ENCODE measurements at regions not wholly inside any gene's neighbourhood (a gene's known extent, or its start where the extent isn't known, plus 50 kb on each side); places are given as distances from the start of the nearest gene placed in this dataset.
"Not testable (repeated sequence)": the region's sequence is repeated elsewhere in the genome, so short reads cannot be mapped to it uniquely, and the experiment has no call there.

DNA sequence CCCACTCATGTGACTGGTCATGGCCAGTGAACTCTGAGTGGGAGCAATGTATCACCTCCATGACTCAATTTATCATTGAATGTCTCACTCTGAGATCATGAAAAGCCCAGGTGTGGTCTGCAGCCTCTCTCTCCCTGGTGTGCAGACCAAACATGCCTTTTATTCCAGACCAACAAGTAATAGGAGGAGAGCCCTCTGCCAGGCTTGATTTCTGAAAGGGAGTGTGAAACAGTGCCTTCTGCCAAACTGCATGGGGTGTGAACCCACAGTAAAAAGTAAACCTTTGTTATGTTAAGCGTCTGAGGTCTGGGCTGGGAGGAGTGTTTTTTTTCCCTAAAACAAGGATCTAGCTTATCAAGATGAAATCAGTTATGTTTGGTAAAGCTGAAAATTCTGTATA is 601.2 kb downstream of the ADCYAP1 start:
- Mint-ChIP-seq H3K36me3 (ENCODE audit: low read depth, unreplicated experiment) (no peaks in the 10 kb centered on the region), H3K27me3 (ENCODE audit: unreplicated experiment) (peaks cover 1% of the 10 kb centered on the region), H3K9me3 (ENCODE audit: unreplicated experiment) (no peaks in the 10 kb centered on the region), H3K27ac (ENCODE audit: unreplicated experiment) (no peak overlapping the region), H3K4me3 (ENCODE audit: unreplicated experiment) (no peak overlapping the region), H3K4me1 (ENCODE audit: unreplicated experiment) (no peaks in the 10 kb centered on the region)
- TF ChIP-seq, protein P1, sequence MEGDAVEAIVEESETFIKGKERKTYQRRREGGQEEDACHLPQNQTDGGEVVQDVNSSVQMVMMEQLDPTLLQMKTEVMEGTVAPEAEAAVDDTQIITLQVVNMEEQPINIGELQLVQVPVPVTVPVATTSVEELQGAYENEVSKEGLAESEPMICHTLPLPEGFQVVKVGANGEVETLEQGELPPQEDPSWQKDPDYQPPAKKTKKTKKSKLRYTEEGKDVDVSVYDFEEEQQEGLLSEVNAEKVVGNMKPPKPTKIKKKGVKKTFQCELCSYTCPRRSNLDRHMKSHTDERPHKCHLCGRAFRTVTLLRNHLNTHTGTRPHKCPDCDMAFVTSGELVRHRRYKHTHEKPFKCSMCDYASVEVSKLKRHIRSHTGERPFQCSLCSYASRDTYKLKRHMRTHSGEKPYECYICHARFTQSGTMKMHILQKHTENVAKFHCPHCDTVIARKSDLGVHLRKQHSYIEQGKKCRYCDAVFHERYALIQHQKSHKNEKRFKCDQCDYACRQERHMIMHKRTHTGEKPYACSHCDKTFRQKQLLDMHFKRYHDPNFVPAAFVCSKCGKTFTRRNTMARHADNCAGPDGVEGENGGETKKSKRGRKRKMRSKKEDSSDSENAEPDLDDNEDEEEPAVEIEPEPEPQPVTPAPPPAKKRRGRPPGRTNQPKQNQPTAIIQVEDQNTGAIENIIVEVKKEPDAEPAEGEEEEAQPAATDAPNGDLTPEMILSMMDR (IDR thresholded peaks at IDR 0.05; ENCODE audit: unreplicated experiment): no peak
- DNase-seq (ENCODE audit: low spot score): no peak

DNA sequence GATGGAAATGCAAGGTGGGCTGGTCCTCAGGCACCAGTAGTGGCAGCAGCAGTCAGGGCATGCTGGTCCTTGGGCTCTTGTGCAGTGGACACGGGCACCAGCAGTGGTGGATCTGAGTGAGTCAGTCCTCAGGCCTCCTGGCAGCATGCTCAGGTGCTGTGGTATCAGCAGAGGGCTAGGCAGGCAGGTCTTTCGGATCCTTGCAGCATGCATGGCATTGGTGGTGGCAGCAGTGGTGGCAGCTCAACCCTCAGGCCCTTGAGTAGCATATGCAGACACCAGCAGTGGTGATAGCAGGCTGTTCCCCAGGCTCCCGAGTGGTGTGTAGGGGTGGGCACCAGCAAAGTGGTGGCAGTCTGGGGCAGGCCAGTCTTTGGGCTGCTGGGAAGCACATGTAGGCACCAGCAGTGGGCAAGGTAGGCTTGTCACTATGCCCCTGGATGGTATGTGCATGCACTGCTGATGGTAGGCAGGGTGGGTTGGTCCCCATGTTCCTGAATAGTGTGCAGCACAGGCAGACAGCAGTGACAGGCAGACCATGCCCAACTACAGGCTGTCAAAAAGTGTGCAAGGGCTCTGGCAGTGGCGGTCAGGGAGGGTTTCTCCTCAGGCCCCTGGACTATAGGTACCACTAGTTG is 606.0 kb downstream of the ADCYAP1 start:
- TF ChIP-seq, protein P1 (IDR thresholded peaks at IDR 0.05; ENCODE audit: unreplicated experiment): no peak
- Mint-ChIP-seq H3K4me1 (ENCODE audit: unreplicated experiment) (no peaks in the 10 kb centered on the region), H3K27ac (ENCODE audit: unreplicated experiment) (no peak overlapping the region), H3K36me3 (ENCODE audit: low read depth, unreplicated experiment) (no peaks in the 10 kb centered on the region), H3K9me3 (ENCODE audit: unreplicated experiment) (no peaks in the 10 kb centered on the region), H3K4me3 (ENCODE audit: unreplicated experiment) (no peak overlapping the region), H3K27me3 (ENCODE audit: unreplicated experiment) (no peaks in the 10 kb centered on the region)
- DNase-seq (ENCODE audit: low spot score): no peak

DNA sequence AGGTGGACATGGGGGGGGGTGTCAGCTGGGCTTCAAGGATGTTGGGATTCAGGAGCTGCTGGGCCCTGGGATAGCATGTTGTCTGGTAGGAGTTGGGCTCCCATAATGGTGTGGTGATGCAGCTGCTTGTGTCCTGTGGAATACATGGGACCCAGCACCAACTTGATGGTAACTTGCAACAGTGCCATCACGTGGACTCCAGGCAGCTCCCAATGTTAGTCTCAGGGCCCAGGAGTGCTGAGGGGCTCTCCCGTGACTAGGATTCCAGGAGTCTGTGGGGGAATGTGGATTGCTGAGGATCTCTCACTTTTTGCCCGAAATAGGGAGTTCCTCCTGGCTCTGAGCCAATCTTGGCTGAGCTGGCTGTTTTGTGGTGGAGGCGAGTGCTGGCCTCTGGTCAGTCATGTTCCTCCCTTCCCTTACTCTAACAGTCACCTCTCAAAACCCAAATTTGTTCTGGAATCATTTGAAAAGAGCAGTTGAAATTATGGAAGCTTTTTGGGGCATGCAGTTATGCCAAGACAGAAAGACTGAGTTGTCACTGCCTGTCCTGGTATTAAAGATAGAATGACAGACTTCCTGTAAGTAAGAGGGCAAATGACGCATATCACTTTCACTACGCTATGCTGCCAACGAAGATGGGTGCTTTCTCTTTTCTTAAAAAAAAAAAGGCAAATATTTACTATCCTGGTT is 607.1 kb downstream of the ADCYAP1 start:
- H3K27me3 Mint-ChIP-seq (ENCODE audit: unreplicated experiment): no peaks in the 10 kb centered on the region
- no peaks in the 10 kb centered on the region for H3K9me3 Mint-ChIP-seq (ENCODE audit: unreplicated experiment)
- H3K27ac Mint-ChIP-seq (ENCODE audit: unreplicated experiment): no peak overlapping the region
- DNase-seq (ENCODE audit: low spot score): no peak
- H3K4me1 Mint-ChIP-seq (ENCODE audit: unreplicated experiment): no peaks in the 10 kb centered on the region
- H3K4me3 Mint-ChIP-seq (ENCODE audit: unreplicated experiment): no peak overlapping the region
- no peaks in the 10 kb centered on the region for H3K36me3 Mint-ChIP-seq (ENCODE audit: low read depth, unreplicated experiment)
- TF ChIP-seq, protein P1 (IDR thresholded peaks at IDR 0.05; ENCODE audit: unreplicated experiment): no peak

DNA sequence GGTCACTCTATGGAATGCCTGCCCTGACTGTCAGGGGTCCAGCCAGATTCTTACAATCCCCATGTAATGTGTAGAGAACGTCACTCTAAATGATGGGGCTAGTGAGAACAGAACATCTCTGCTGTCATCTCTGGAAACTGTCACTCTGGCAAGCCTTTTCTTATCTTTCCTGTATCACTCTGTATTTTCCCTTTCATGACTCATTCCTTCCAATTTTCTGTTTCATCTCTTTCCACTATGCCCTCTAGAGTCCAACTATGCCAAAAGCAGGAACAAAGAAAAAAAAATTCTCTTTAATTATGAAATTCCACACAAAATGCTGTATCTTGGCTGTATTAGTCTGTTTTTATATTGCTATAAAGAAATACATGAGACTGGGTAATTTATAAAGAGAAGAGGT is 608.8 kb downstream of the ADCYAP1 start:
- no peaks in the 10 kb centered on the region for H3K36me3 Mint-ChIP-seq (ENCODE audit: low read depth, unreplicated experiment)
- H3K27ac Mint-ChIP-seq (ENCODE audit: unreplicated experiment): no peak overlapping the region
- no peak for DNase-seq (ENCODE audit: low spot score)
- no peaks in the 10 kb centered on the region for H3K27me3 Mint-ChIP-seq (ENCODE audit: unreplicated experiment)
- TF ChIP-seq, protein P1 (IDR thresholded peaks at IDR 0.05; ENCODE audit: unreplicated experiment): no peak
- no peaks in the 10 kb centered on the region for H3K9me3 Mint-ChIP-seq (ENCODE audit: unreplicated experiment)
- no peaks in the 10 kb centered on the region for H3K4me1 Mint-ChIP-seq (ENCODE audit: unreplicated experiment)
- H3K4me3 Mint-ChIP-seq (ENCODE audit: unreplicated experiment): no peak overlapping the region

DNA sequence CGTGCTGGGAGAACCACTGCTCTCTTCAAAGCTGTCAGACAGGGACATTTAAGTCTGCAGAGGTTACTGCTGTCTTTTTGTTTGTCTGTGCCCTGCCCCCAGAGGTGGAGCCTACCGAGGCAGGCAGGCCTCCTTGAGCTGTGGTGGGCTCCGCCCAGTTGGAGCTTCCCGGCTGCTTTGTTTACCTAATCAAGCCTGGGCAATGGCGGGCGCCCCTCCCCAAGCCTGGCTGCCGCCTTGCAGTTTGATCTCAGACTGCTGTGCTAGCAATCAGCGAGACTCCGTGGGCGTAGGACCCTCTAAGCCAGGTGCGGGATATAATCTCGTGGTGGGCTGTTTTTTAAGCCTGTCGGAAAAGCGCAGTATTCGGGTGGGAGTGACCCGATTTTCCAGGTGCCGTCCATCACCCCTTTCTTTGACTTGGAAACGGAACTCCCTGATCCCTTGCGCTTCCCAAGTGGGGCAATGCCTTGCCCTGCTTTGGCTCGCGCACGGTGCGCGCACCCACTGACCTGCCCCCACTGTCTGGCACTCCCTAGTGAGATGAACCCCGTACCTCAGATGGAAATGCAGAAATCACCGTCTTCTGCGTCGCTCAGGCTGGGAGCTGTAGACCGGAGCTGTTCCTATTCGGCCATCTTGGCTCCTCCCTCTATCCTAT is 617.0 kb downstream of the ADCYAP1 start:
- H3K27ac Mint-ChIP-seq (ENCODE audit: unreplicated experiment); H3K4me3 Mint-ChIP-seq (ENCODE audit: unreplicated experiment); H3K4me1 Mint-ChIP-seq (ENCODE audit: unreplicated experiment); H3K27me3 Mint-ChIP-seq (ENCODE audit: unreplicated experiment); DNase-seq (ENCODE audit: low spot score); H3K9me3 Mint-ChIP-seq (ENCODE audit: unreplicated experiment); H3K36me3 Mint-ChIP-seq (ENCODE audit: low read depth, unreplicated experiment): not testable (repeated sequence)
